WTC11 (cell line): ENCODE measurements at regions not wholly inside any gene's neighbourhood (a gene's known extent, or its start where the extent isn't known, plus 50 kb on each side); places are given as distances from the start of the nearest gene placed in this dataset.

ENCODE experiments used
- ATAC-seq: fragments of 200-7000 bp; cut with Tn5 transposase; 2 replicates; pipeline ENCODE4 v1.10.0; 2021; ENCODE audit warnings: mild to moderate bottlenecking, moderate library complexity
- CTCF ChIA-PET: fragments of 300-600 bp; sonication (Branson Sonifier 250); formaldehyde crosslinking; loops from one replicate; lab custom pipeline; 2021; ENCODE audit warnings: antibody characterized with exemption; lab: Charles Lee
- POLR2A ChIA-PET: fragments of 350-600 bp; sonication (Branson Sonifier 250); formaldehyde crosslinking; loops from one replicate; lab custom pipeline; 2021; ENCODE audit warnings: antibody characterized with exemption; lab: Charles Lee
- DNase-seq: peaks from one replicate; pipeline ENCODE4 v3.0.0; 2021; ENCODE audit warnings: low spot score
- H3K27ac Mint-ChIP-seq: 2 replicates; pipeline ENCODE4 v1.8.0; 2021; ENCODE audit warnings: mixed read lengths
- H3K27me3 Mint-ChIP-seq: 2 replicates; pipeline ENCODE4 v1.8.0; 2021; ENCODE audit warnings: low read depth, mild to moderate bottlenecking, moderate library complexity, mixed read lengths
- H3K36me3 Mint-ChIP-seq: 2 replicates; pipeline ENCODE4 v1.8.0; 2021; ENCODE audit warnings: mixed read lengths
- H3K4me1 Mint-ChIP-seq: 2 replicates; pipeline ENCODE4 v1.8.0; 2022; ENCODE audit warnings: mixed read lengths
- H3K4me3 Mint-ChIP-seq: 2 replicates; pipeline ENCODE4 v1.8.0; 2021; ENCODE audit warnings: mild to moderate bottlenecking, moderate library complexity, mixed read lengths
- H3K9me3 Mint-ChIP-seq: 2 replicates; pipeline ENCODE4 v1.8.0; 2021; ENCODE audit warnings: mixed read lengths
- FOXJ3 ChIP-seq: sonication (generic); formaldehyde crosslinking; IDR thresholded peaks from 2 replicates; pipeline ENCODE4 v1.9.0; 2021; ENCODE audit warnings: missing genetic modification reagents, mild to moderate bottlenecking, borderline replicate concordance
- MAX ChIP-seq: sonication (generic); formaldehyde crosslinking; IDR thresholded peaks from 2 replicates; pipeline ENCODE4 v1.8.0; 2022; ENCODE audit warnings: mild to moderate bottlenecking, missing genetic modification reagents
- NFE2L1 ChIP-seq: sonication (generic); formaldehyde crosslinking; IDR thresholded peaks from 2 replicates; pipeline ENCODE4 v1.8.1; 2023; ENCODE audit warnings: missing genetic modification reagents
- SOX15 ChIP-seq: fragments of 250-450 bp; sonication (Bioruptor Pico); IDR thresholded peaks from 2 replicates; pipeline ENCODE4 v1.9.0; 2021; ENCODE audit warnings: mild to moderate bottlenecking
- ZNF219 ChIP-seq: sonication (generic); formaldehyde crosslinking; IDR thresholded peaks from 2 replicates; pipeline ENCODE4 v1.8.0; 2023; ENCODE audit warnings: missing genetic modification reagents, mild to moderate bottlenecking, borderline replicate concordance
- ZNF416 ChIP-seq: fragments of 250-450 bp; sonication (Bioruptor Pico); IDR thresholded peaks from 2 replicates; pipeline ENCODE4 v1.9.0; 2021; ENCODE audit warnings: mild to moderate bottlenecking, inconsistent platforms
- ZNF423 ChIP-seq: fragments of 250-450 bp; sonication (Bioruptor Pico); IDR thresholded peaks from 2 replicates; pipeline ENCODE4 v2.1.2; 2022; ENCODE audit warnings: mild to moderate bottlenecking, moderate library complexity
- ZSCAN18 ChIP-seq: fragments of 250-450 bp; sonication (Bioruptor Pico); IDR thresholded peaks from 2 replicates; pipeline ENCODE4 v2.1.2; 2022; ENCODE audit warnings: mild to moderate bottlenecking, moderate library complexity
- TF ChIP-seq, protein P1 (sequence below): sonication (generic); formaldehyde crosslinking; conservative IDR thresholded peaks from 2 replicates; pipeline ENCODE4 v1.8.1; 2022; ENCODE audit warnings: mild to moderate bottlenecking, missing genetic modification reagents
- TF ChIP-seq, protein P2 (sequence below): fragments of 250-450 bp; sonication (Bioruptor Pico); IDR thresholded peaks from 2 replicates; pipeline ENCODE4 v1.9.0; 2021; ENCODE audit warnings: mild to moderate bottlenecking
- TF ChIP-seq, protein P3 (sequence below): sonication (generic); formaldehyde crosslinking; IDR thresholded peaks from 2 replicates; pipeline ENCODE4 v1.8.1; 2023; ENCODE audit warnings: mild to moderate bottlenecking, missing genetic modification reagents, borderline replicate concordance
- TF ChIP-seq, protein P4 (sequence below): fragments of 250-450 bp; sonication (Bioruptor Pico); conservative IDR thresholded peaks from 2 replicates; pipeline ENCODE4 v1.9.0; 2021; ENCODE audit warnings: mild to moderate bottlenecking

DNA sequence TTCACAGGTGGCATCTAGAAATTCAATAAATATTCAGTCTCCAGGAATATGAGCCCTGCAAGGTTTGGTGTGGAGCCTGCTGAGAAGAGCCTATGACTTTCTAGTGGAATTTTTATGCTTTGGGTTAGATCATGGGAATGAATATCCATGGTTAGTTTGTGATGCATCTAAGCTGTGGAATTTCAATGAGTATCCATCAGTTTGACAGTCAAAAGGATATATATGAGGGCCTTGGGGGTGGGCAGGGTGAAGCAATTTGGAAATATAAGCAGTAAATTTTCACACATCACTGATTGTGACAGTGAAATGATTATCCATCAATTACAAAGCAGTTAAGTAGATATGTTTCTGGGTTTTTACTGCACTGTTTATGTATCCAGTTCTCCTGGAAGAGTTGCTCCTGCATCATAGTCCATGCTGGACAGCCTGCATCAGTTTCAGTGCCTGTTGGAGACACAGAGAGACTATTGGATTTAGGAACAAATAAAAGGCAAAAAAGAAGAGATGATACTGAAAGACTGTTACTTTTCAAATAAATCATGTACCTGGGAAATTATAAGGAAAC lies 530.8 kb downstream of the MFSD1 start:
- Mint-ChIP-seq H3K4me3 (no peak overlapping the region), H3K9me3 (peaks cover 1% of the 10 kb centered on the region), H3K36me3 (no peaks in the 10 kb centered on the region), H3K27me3 (no peaks in the 10 kb centered on the region), H3K27ac (no peak overlapping the region), H3K4me1 (no peaks in the 10 kb centered on the region)
- no peak for ATAC-seq
- no peak for DNase-seq
- POLR2A ChIA-PET: no interaction called here
- CTCF ChIA-PET: interaction anchor here (2.4 kb wide), 1 partner anchor 10 kb away, joined by 14 read pairs; no protein-coding TSS in a partner anchor
- no peak for TF ChIP-seq ZNF219 (CRISPR knock-in tag)
- TF ChIP-seq, protein P1, sequence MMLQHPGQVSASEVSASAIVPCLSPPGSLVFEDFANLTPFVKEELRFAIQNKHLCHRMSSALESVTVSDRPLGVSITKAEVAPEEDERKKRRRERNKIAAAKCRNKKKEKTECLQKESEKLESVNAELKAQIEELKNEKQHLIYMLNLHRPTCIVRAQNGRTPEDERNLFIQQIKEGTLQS (CRISPR knock-in tag): no peak
- TF ChIP-seq, protein P2, sequence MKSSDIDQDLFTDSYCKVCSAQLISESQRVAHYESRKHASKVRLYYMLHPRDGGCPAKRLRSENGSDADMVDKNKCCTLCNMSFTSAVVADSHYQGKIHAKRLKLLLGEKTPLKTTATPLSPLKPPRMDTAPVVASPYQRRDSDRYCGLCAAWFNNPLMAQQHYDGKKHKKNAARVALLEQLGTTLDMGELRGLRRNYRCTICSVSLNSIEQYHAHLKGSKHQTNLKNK (CRISPR knock-in tag): no peak
- TF ChIP-seq MAX (CRISPR knock-in tag): no peak
- TF ChIP-seq, protein P3, sequence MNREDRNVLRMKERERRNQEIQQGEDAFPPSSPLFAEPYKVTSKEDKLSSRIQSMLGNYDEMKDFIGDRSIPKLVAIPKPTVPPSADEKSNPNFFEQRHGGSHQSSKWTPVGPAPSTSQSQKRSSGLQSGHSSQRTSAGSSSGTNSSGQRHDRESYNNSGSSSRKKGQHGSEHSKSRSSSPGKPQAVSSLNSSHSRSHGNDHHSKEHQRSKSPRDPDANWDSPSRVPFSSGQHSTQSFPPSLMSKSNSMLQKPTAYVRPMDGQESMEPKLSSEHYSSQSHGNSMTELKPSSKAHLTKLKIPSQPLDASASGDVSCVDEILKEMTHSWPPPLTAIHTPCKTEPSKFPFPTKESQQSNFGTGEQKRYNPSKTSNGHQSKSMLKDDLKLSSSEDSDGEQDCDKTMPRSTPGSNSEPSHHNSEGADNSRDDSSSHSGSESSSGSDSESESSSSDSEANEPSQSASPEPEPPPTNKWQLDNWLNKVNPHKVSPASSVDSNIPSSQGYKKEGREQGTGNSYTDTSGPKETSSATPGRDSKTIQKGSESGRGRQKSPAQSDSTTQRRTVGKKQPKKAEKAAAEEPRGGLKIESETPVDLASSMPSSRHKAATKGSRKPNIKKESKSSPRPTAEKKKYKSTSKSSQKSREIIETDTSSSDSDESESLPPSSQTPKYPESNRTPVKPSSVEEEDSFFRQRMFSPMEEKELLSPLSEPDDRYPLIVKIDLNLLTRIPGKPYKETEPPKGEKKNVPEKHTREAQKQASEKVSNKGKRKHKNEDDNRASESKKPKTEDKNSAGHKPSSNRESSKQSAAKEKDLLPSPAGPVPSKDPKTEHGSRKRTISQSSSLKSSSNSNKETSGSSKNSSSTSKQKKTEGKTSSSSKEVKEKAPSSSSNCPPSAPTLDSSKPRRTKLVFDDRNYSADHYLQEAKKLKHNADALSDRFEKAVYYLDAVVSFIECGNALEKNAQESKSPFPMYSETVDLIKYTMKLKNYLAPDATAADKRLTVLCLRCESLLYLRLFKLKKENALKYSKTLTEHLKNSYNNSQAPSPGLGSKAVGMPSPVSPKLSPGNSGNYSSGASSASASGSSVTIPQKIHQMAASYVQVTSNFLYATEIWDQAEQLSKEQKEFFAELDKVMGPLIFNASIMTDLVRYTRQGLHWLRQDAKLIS (CRISPR knock-in tag): no peak
- TF ChIP-seq FOXJ3 (CRISPR knock-in tag): no peak
- no peak for TF ChIP-seq ZSCAN18 (CRISPR knock-in tag)
- no peak for TF ChIP-seq SOX15 (CRISPR knock-in tag)
- TF ChIP-seq, all 79 proteins: peak for 0

- DNase-seq: no peak
- Mint-ChIP-seq H3K9me3 (peaks cover 21% of the 10 kb centered on the region), H3K27ac (no peak overlapping the region), H3K4me1 (no peaks in the 10 kb centered on the region), H3K36me3 (peaks cover 4% of the 10 kb centered on the region), H3K4me3 (no peak overlapping the region), H3K27me3 (no peaks in the 10 kb centered on the region; the same call in 1 of the 2 replicates)
- ChIA-PET POLR2A (no interaction called here), CTCF (no interaction called here)
- TF ChIP-seq ZNF416 (CRISPR knock-in tag) (no peak), MAX (CRISPR knock-in tag) (no peak), NFE2L1 (CRISPR knock-in tag) (no peak), ZNF423 (CRISPR knock-in tag) (no peak)
- TF ChIP-seq, protein P4, sequence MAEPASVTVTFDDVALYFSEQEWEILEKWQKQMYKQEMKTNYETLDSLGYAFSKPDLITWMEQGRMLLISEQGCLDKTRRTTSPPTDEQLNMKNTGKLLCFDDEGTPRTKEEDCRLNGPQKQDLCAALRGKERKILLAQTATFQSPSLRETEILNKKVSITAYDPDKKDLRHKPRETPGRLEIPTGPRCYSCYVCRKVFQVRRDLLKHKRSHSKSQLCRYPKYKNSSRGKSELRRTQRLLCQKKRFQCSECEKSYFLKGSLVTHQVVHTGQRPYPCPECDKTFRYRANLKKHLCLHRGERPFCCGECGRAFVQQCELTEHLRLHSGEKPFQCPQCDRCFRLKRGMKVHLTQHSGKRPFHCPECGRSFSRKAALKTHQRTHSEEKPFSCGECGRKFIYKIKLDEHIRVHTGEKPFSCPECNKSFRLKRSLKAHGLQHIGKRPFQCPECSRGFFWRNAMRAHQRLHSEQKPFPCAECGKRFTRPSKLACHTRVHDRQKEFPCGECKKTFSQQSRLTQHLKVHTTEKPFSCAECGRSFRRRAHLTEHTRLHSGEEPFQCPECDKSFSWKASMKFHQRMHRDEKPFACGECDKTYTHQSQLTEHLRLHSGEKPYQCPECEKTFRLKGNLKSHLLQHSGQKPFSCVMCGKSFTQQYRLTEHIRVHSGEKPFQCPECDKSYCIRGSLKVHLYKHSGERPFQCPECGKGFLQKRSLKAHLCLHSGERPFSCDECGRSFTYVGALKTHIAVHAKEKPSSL (CRISPR knock-in tag): no peak
- ATAC-seq: no peak
Measured at GRCh38 chr3:159339131-159339530, 537.3 kb downstream of the MFSD1 start.
